HepG2 (cell line): ENCODE measurements at regions not wholly inside any gene's neighbourhood (a gene's known extent, or its start where the extent isn't known, plus 50 kb on each side); places are given as distances from the start of the nearest gene placed in this dataset.

Experiments used
- ATAC-seq: fragments of 200-7000 bp; cut with Tn5 transposase; 3 replicates; pipeline ENCODE4 v1.9.1; 2020; ENCODE audit warnings: mild to moderate bottlenecking, moderate library complexity
- BruUV-seq: library from RNA; stranded (reverse); fragments of 400-500 nt; replicated peaks from 2 replicates; lab custom pipeline; 2021; lab: Mats Ljungman, UMichigan
- CTCF ChIA-PET: fragments of 300-600 bp; formaldehyde crosslinking; extraction: SDS; loops from one replicate; lab custom pipeline; 2021; ENCODE audit warnings: low total read pairs, inconsistent platforms, low intra/inter-chr PET ratio; lab: Yijun Ruan, JAX
- POLR2A ChIA-PET: fragments of 350-600 bp; sonication (Branson Sonifier 250); formaldehyde crosslinking; loops from one replicate; lab custom pipeline; 2020; ENCODE audit warnings: antibody characterized with exemption, inconsistent platforms; lab: Yijun Ruan, JAX
- DNase-seq: peaks from one replicate; pipeline ENCODE4 v3.0.0-alpha.2; 2015; ENCODE audit warnings: low spot score
- FAIRE-seq: peaks from 3 replicates; lab custom pipeline; 2011; peaks lifted over from hg19 to GRCh38; lab: Jason Lieb, UNC
- H2AFZ ChIP-seq: one replicate; pipeline ENCODE4 v1.6.1; 2011; ENCODE audit warnings: low read length, inconsistent platforms
- H3K27ac ChIP-seq: fragments of 300-600 bp; 3 replicates; pipeline ENCODE4 v1.8.0; 2011; ENCODE audit warnings: mixed run types, mild to moderate bottlenecking, mixed read lengths, low read length, inconsistent platforms; ENCODE audit not compliant: insufficient read depth; ENCODE audit errors: extremely low read length
- H3K27me3 ChIP-seq, 2 experiments: fragments of 200-600 bp in 1 of 2; 2 replicates in 1 of 2; 3 replicates in 1 of 2; pipeline versions ENCODE4 v1.6.0 to v1.8.0; 2011; ENCODE audit warnings: low read length in 2 of 2, mild to moderate bottlenecking in 2 of 2, moderate library complexity in 2 of 2, inconsistent platforms in 1 of 2; ENCODE audit not compliant: insufficient read depth in 2 of 2, control insufficient read depth in 1 of 2
- H3K36me3 ChIP-seq, 2 experiments: fragments of 200-600 bp in 1 of 2; replicated peaks in 1 of 2; 2 replicates in 1 of 2; 3 replicates in 1 of 2; pipeline versions ENCODE4 v1.5.1 to v1.8.0; 2011; ENCODE audit warnings: low read length in 2 of 2, inconsistent platforms in 1 of 2; ENCODE audit not compliant: insufficient read depth in 2 of 2, control insufficient read depth in 1 of 2
- H3K4me1 ChIP-seq: 2 replicates; pipeline ENCODE4 v1.5.1; 2012; ENCODE audit warnings: low read length, inconsistent platforms; ENCODE audit not compliant: insufficient read depth
- H3K4me2 ChIP-seq: 2 replicates; pipeline ENCODE4 v1.6.0; 2011; ENCODE audit warnings: low read depth, low read length, inconsistent platforms
- H3K4me3 ChIP-seq, 3 experiments: fragments of 200-600 bp in 1 of 3; sonication (generic), shearing (Covaris generic) in 1 of 3; replicated peaks in 1 of 3; 2 replicates each; pipeline ENCODE4 v1.5.1; 2011 to 2016; ENCODE audit warnings: low read length in 3 of 3, inconsistent platforms in 2 of 3, low read depth in 2 of 3, mild to moderate bottlenecking in 2 of 3, control low read depth in 1 of 3, mixed read lengths in 1 of 3; ENCODE audit not compliant: insufficient read depth in 1 of 3
- H3K79me2 ChIP-seq: one replicate; pipeline ENCODE4 v1.6.1; 2011; ENCODE audit warnings: low read length, inconsistent platforms; ENCODE audit not compliant: insufficient read depth
- H3K9ac ChIP-seq: 2 replicates; pipeline ENCODE4 v1.6.0; 2011; ENCODE audit warnings: mild to moderate bottlenecking, low read depth, low read length, inconsistent platforms; ENCODE audit not compliant: insufficient read depth
- H3K9me3 ChIP-seq: 2 replicates; pipeline ENCODE4 v1.5.1; 2012; ENCODE audit warnings: mild to moderate bottlenecking, low read length
- H4K20me1 ChIP-seq: 2 replicates; pipeline ENCODE4 v1.6.0; 2011; ENCODE audit warnings: inconsistent platforms, mild to moderate bottlenecking, low read length, moderate library complexity; ENCODE audit not compliant: insufficient read depth
- ARNTL ChIP-seq: sonication (generic); formaldehyde crosslinking; IDR thresholded peaks from 2 replicates; pipeline ENCODE4 v1.4.0; 2020; ENCODE audit warnings: mild to moderate bottlenecking, missing genetic modification reagents
- CBFB ChIP-seq: sonication (generic); formaldehyde crosslinking; IDR thresholded peaks from 2 replicates; pipeline ENCODE4 v1.4.0; 2020; ENCODE audit warnings: missing genetic modification reagents
- FOXA3 ChIP-seq: IDR thresholded peaks from 2 replicates; pipeline ENCODE4 v1.6.1; 2016; ENCODE audit warnings: missing genetic modification reagents, missing compliant biosample characterization
- FOXC1 ChIP-seq: sonication (generic); formaldehyde crosslinking; IDR thresholded peaks from 2 replicates; pipeline ENCODE4 v1.8.0; 2022; ENCODE audit warnings: mild to moderate bottlenecking, missing genetic modification reagents, borderline replicate concordance
- GMEB1 ChIP-seq: sonication (generic); formaldehyde crosslinking; IDR thresholded peaks from 2 replicates; pipeline ENCODE4 v1.5.1; 2020; ENCODE audit warnings: missing genetic modification reagents, mild to moderate bottlenecking, borderline replicate concordance
- MBD4 ChIP-seq: IDR thresholded peaks from 2 replicates; pipeline ENCODE4 v1.6.1; 2012; ENCODE audit warnings: low read length, inconsistent platforms, borderline replicate concordance
- MED13 ChIP-seq: sonication (generic); formaldehyde crosslinking; IDR thresholded peaks from 2 replicates; pipeline ENCODE4 v1.5.0; 2020; ENCODE audit warnings: missing genetic modification reagents
- NFATC3 ChIP-seq: sonication (generic); formaldehyde crosslinking; IDR thresholded peaks from 2 replicates; pipeline ENCODE4 v1.5.1; 2020; ENCODE audit warnings: mild to moderate bottlenecking, missing genetic modification reagents
- NONO ChIP-seq, 2 experiments: fragments of 450-650 bp in 1 of 2; sonication (generic) in 1 of 2; formaldehyde crosslinking in 1 of 2; IDR thresholded peaks in 1 of 2; conservative IDR thresholded peaks in 1 of 2; 2 replicates each; pipeline versions ENCODE4 v1.6.1 to v1.8.0; 2017 to 2022; ENCODE audit warnings: mild to moderate bottlenecking in 1 of 2, missing genetic modification reagents in 1 of 2, moderate library complexity in 1 of 2
- TP53 ChIP-seq: sonication (generic); formaldehyde crosslinking; conservative IDR thresholded peaks from 2 replicates; pipeline ENCODE4 v1.4.0; 2020; ENCODE audit warnings: missing genetic modification reagents
- ZBTB20 ChIP-seq: sonication (generic); formaldehyde crosslinking; IDR thresholded peaks from 2 replicates; pipeline ENCODE4 v1.8.1; 2023; ENCODE audit warnings: missing genetic modification reagents, low read depth, mild to moderate bottlenecking, borderline replicate concordance
- ZNF337 ChIP-seq: sonication (generic); formaldehyde crosslinking; IDR thresholded peaks from 2 replicates; pipeline ENCODE4 v1.5.1; 2020; ENCODE audit warnings: missing genetic modification reagents, low read depth, mild to moderate bottlenecking, borderline replicate concordance
- ZNF513 ChIP-seq: sonication (generic); formaldehyde crosslinking; conservative IDR thresholded peaks from 2 replicates; pipeline ENCODE4 v1.5.0; 2020; ENCODE audit warnings: missing genetic modification reagents
- ZNF552 ChIP-seq: sonication (generic); formaldehyde crosslinking; IDR thresholded peaks from 2 replicates; pipeline ENCODE4 v1.9.0; 2022; ENCODE audit warnings: missing genetic modification reagents, mild to moderate bottlenecking, borderline replicate concordance
- ZNF737 ChIP-seq: sonication (generic); formaldehyde crosslinking; IDR thresholded peaks from 2 replicates; pipeline ENCODE4 v1.5.0; 2020; ENCODE audit warnings: missing genetic modification reagents, mild to moderate bottlenecking, borderline replicate concordance
- ZSCAN25 ChIP-seq: sonication (generic); formaldehyde crosslinking; IDR thresholded peaks from 2 replicates; pipeline ENCODE4 v1.8.0; 2022; ENCODE audit warnings: mild to moderate bottlenecking, missing genetic modification reagents
- WGBS: methylation state at CpG from one replicate; pipeline ENCODE4 v1.1.6; 2017; ENCODE audit warnings: low lambda C conversion rate; 5-methylcytosine and 5-hydroxymethylcytosine counted together
- in situ Hi-C: cut with HindIII; loops from 2 replicates; pipeline ENCODE4 v1.10.0; 2017; ENCODE audit warnings: low pct_unique_long_range_greater_than_20kb; ENCODE audit not compliant: extremely low pct_ligation_motif_present
- intact Hi-C: fragments of 100-400 bp; cut with micrococcal nuclease; formaldehyde crosslinking; loops from one replicate; pipeline ENCODE4 v1.10.0; 2022; ENCODE audit not compliant: unreplicated experiment
- TF ChIP-seq, protein P1 (sequence below): sonication (generic); formaldehyde crosslinking; IDR thresholded peaks from 2 replicates; pipeline ENCODE4 v1.4.0; 2020; ENCODE audit warnings: missing genetic modification reagents
- TF ChIP-seq, protein P2 (sequence below): sonication (generic); formaldehyde crosslinking; IDR thresholded peaks from 2 replicates; pipeline ENCODE4 v1.8.0; 2022; ENCODE audit warnings: mild to moderate bottlenecking, missing genetic modification reagents; ENCODE audit not compliant: insufficient replicate concordance

- POLR2A ChIA-PET, result no interaction called here
- H3K4me2 ChIP-seq, result no peak overlapping the region
- in situ Hi-C loops (no loop called here), intact Hi-C loops (no loop called here)
- no peaks in the 10 kb centered on the region for H3K4me1 ChIP-seq
- no peaks in the 10 kb centered on the region for H3K9me3 ChIP-seq
- H3K79me2 ChIP-seq, result no peaks in the 10 kb centered on the region
- no peak overlapping the region for H3K9ac ChIP-seq
- ATAC-seq (no peak), DNase-seq (no peak), FAIRE-seq (no peak)
- no peaks in the 10 kb centered on the region for H3K27me3 ChIP-seq
- H2AFZ ChIP-seq, result no peak overlapping the region
- no peak overlapping the region for H3K27ac ChIP-seq
- H4K20me1 ChIP-seq, result no peaks in the 10 kb centered on the region
- CTCF ChIA-PET, result no interaction called here
- WGBS, result 19% methylated on average over 4 of the region's 4 CpGs
- no TSS peak for BruUV-seq
- H3K4me3 ChIP-seq, result no peak overlapping the region
- H3K36me3 ChIP-seq, result no peaks in the 10 kb centered on the region
- TF ChIP-seq ZSCAN25, result no peak
- TF ChIP-seq, protein P1, sequence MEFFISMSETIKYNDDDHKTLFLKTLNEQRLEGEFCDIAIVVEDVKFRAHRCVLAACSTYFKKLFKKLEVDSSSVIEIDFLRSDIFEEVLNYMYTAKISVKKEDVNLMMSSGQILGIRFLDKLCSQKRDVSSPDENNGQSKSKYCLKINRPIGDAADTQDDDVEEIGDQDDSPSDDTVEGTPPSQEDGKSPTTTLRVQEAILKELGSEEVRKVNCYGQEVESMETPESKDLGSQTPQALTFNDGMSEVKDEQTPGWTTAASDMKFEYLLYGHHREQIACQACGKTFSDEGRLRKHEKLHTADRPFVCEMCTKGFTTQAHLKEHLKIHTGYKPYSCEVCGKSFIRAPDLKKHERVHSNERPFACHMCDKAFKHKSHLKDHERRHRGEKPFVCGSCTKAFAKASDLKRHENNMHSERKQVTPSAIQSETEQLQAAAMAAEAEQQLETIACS (CRISPR knock-in tag), result no peak
- TF ChIP-seq, protein P2, sequence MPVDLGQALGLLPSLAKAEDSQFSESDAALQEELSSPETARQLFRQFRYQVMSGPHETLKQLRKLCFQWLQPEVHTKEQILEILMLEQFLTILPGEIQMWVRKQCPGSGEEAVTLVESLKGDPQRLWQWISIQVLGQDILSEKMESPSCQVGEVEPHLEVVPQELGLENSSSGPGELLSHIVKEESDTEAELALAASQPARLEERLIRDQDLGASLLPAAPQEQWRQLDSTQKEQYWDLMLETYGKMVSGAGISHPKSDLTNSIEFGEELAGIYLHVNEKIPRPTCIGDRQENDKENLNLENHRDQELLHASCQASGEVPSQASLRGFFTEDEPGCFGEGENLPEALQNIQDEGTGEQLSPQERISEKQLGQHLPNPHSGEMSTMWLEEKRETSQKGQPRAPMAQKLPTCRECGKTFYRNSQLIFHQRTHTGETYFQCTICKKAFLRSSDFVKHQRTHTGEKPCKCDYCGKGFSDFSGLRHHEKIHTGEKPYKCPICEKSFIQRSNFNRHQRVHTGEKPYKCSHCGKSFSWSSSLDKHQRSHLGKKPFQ (CRISPR knock-in tag), result no peak
- no peak for TF ChIP-seq MBD4
- TF ChIP-seq NFATC3 (CRISPR knock-in tag), result no peak
- no peak for TF ChIP-seq GMEB1 (CRISPR knock-in tag)
- TF ChIP-seq ARNTL (CRISPR knock-in tag), result no peak
- TF ChIP-seq ZBTB20 (CRISPR knock-in tag), result no peak
- no peak for TF ChIP-seq ZNF337
- TF ChIP-seq ZNF552 (CRISPR knock-in tag), result no peak
- TF ChIP-seq FOXA3 (CRISPR knock-in tag), result no peak
- TF ChIP-seq NONO (IDR thresholded peaks at IDR 0.05), result no peak
- TF ChIP-seq NONO (CRISPR knock-in tag; conservative IDR thresholded peaks at IDR 0.05), result no peak
- no peak for TF ChIP-seq ZNF737 (CRISPR knock-in tag)
- no peak for TF ChIP-seq ZNF513 (CRISPR knock-in tag)
- no peak for TF ChIP-seq FOXC1 (CRISPR knock-in tag)
- no peak for TF ChIP-seq MED13 (CRISPR knock-in tag)
- no peak for TF ChIP-seq TP53 (CRISPR knock-in tag)
- TF ChIP-seq CBFB (CRISPR knock-in tag), result no peak
These were observed 319.0 kb downstream of the DKK2 start for GRCh38 chr4:106717091-106717490.
